ENCODE measurements at regions not wholly inside any gene's neighbourhood (a gene's known extent, or its start where the extent isn't known, plus 50 kb on each side); places are given as distances from the start of the nearest gene placed in this dataset.

DNA sequence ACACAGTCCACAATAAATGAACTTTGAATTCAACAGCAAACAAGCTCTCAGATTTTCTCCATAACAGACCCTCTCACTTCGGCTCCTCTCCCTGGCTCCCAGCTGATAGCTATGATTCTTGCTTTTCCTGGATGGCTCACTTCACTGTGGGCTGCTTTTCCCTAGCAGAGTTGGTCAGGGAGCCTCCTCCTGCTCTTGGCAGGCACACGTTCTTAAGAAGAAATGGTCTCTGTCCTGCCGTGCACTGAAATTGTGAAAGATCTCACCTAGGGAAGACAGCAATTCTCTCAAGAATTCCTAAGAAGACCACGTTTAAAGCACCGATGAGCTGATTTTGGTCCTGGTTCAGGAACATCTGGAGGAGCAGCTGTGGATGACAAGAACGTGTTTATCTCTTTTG, 148.5 kb upstream of the KCNK2 start:
- Histone ChIP-seq H3K23ac (ENCODE audit: insufficient read length) (no peak overlapping the region), H2BK5ac (ENCODE audit: low read depth, low read length) (no peak overlapping the region), H2BK20ac (ENCODE audit: low read length) (no peak overlapping the region), H3K4me3 (ENCODE audit: extremely low read depth in 1 of 4, insufficient read depth in 2 of 4, low read depth in 3 of 4, low read length in 4 of 4) (no peak overlapping the region), H3K36me3 (ENCODE audit: control insufficient read depth in 2 of 4, insufficient read depth in 4 of 4, low read length in 3 of 4) (no peaks in the 10 kb centered on the region), H3K56ac (replicated peaks; ENCODE audit: insufficient read length, low read depth, low read length) (no peak overlapping the region), H3K4me1 (replicated peaks in 1 of 4; ENCODE audit: control insufficient read depth in 3 of 4, insufficient read depth in 4 of 4, low read length in 3 of 4) (no peaks in the 10 kb centered on the region), H3K79me1 (ENCODE audit: low read depth, low read length) (no peaks in the 10 kb centered on the region), H3K4ac (replicated peaks; ENCODE audit: insufficient read length, low read depth, low read length) (no peak overlapping the region), H3K4me2 (ENCODE audit: insufficient read depth in 1 of 2, low read depth in 2 of 2, low read length in 2 of 2) (no peak overlapping the region), H4K8ac (ENCODE audit: extremely low read depth, insufficient read depth, low read length) (no peak overlapping the region), H3K14ac (ENCODE audit: insufficient read length) (no peak overlapping the region), H3K27me3 (replicated peaks in 1 of 4; ENCODE audit: control insufficient read depth in 3 of 4, extremely low read depth in 1 of 4, insufficient read depth in 3 of 4, low read length in 3 of 4) (no peaks in the 10 kb centered on the region), H3K18ac (ENCODE audit: extremely low read depth, low read length) (no peak overlapping the region), H2AFZ (ENCODE audit: low read length) (peak overlapping the region; percentile 80; the same call in 1 of the 2 replicates), H3K9ac (replicated peaks in 1 of 4; ENCODE audit: extremely low read depth in 1 of 4, low read depth in 3 of 4, low read length in 3 of 4) (no peak overlapping the region), H2BK15ac (ENCODE audit: low read length) (no peak overlapping the region), H3K9me3 (ENCODE audit: insufficient read depth in 2 of 2, low read depth in 1 of 2, low read length in 1 of 2) (no peaks in the 10 kb centered on the region), H3K27ac (ENCODE audit: low read depth, low read length) (no peak overlapping the region), H3K23me2 (ENCODE audit: low read depth, low read length) (no peaks in the 10 kb centered on the region), H2BK12ac (ENCODE audit: low read depth, low read length) (no peak overlapping the region), H2AK5ac (ENCODE audit: low read depth, low read length) (no peak overlapping the region), H4K5ac (ENCODE audit: insufficient read length, low read depth, low read length) (no peak overlapping the region), H4K20me1 (replicated peaks in 1 of 2; ENCODE audit: control insufficient read depth in 1 of 2, insufficient read depth in 2 of 2, low read length in 2 of 2) (no peaks in the 10 kb centered on the region), H4K91ac (replicated peaks; ENCODE audit: insufficient read length, low read length) (no peak overlapping the region), H2BK120ac (replicated peaks; ENCODE audit: low read depth, low read length) (no peak overlapping the region), H3K79me2 (ENCODE audit: control insufficient read depth in 1 of 2, insufficient read depth in 2 of 2, low read length in 2 of 2) (no peaks in the 10 kb centered on the region)
- TF ChIP-seq MAX (IDR thresholded peaks at IDR 0.05) (no peak), USF2 (IDR thresholded peaks at IDR 0.05; ENCODE audit: low read length) (no peak), SUZ12 (IDR thresholded peaks at IDR 0.05; ENCODE audit: low read length) (no peak), SIRT6 (IDR thresholded peaks at IDR 0.05; ENCODE audit: low read length) (no peak), TAF7 (optimal IDR thresholded peaks at IDR 0.05; ENCODE audit: borderline replicate concordance, low read depth, low read length) (no peak), CEBPB (IDR thresholded peaks at IDR 0.05; ENCODE audit: low read depth, low read length) (no peak), EGR1 (IDR thresholded peaks at IDR 0.05; ENCODE audit: borderline replicate concordance, low read depth, low read length) (no peak), ASH2L (IDR thresholded peaks at IDR 0.05; ENCODE audit: low read length) (no peak), CBX5 (IDR thresholded peaks at IDR 0.05; ENCODE audit: low read depth, low read length) (no peak), EZH2 (IDR thresholded peaks at IDR 0.05; ENCODE audit: low read depth, low read length, severe bottlenecking) (no peak), BRCA1 (IDR thresholded peaks at IDR 0.05; ENCODE audit: low read depth, low read length) (no peak)
- CTCF ChIA-PET (ENCODE audit: partially characterized antibody): interaction anchor here (0.5 to 1.2 kb wide), 4 partner anchors 9 to 127 kb away, joined by 3 read pairs; no protein-coding TSS in a partner anchor
- FAIRE-seq (no peak), DNase-seq (ENCODE audit: low read depth in 1 of 2, low spot score in 2 of 2) (no peak)
- POLR2A ChIA-PET (ENCODE audit: partially characterized antibody): no interaction called here
- 86% methylated on average over 6 of the region's 6 CpGs; no CpG with 5 or more reads in 1 of the 2 experiments for whole genome bisulfite sequencing, 2 experiments (ENCODE audit: extremely low coverage in 1 of 2, insufficient coverage in 1 of 2, insufficient read length in 1 of 2, insufficient replicate concordance in 2 of 2, low coverage in 1 of 2, low lambda C conversion rate in 2 of 2, missing lambda C conversion rate in 1 of 2)
